ENCODE measurements at regions not wholly inside any gene's neighbourhood (a gene's known extent, or its start where the extent isn't known, plus 50 kb on each side); places are given as distances from the start of the nearest gene placed in this dataset.

- Histone ChIP-seq H2BK120ac (replicated peaks; ENCODE audit: low read depth, low read length) (peak overlapping the region; percentile 64), H3K4me3 (ENCODE audit: extremely low read depth in 1 of 4, insufficient read depth in 2 of 4, low read depth in 3 of 4, low read length in 4 of 4) (no peak overlapping the region), H3K23me2 (ENCODE audit: low read depth, low read length) (no peaks in the 10 kb centered on the region), H4K20me1 (replicated peaks in 1 of 2; ENCODE audit: control insufficient read depth in 1 of 2, insufficient read depth in 2 of 2, low read length in 2 of 2) (no peaks in the 10 kb centered on the region), H3K36me3 (ENCODE audit: control insufficient read depth in 2 of 4, insufficient read depth in 4 of 4, low read length in 3 of 4) (no peaks in the 10 kb centered on the region), H4K91ac (replicated peaks; ENCODE audit: insufficient read length, low read length) (no peak overlapping the region), H3K79me1 (ENCODE audit: low read depth, low read length) (no peaks in the 10 kb centered on the region), H3K79me2 (ENCODE audit: control insufficient read depth in 1 of 2, insufficient read depth in 2 of 2, low read length in 2 of 2) (no peaks in the 10 kb centered on the region), H2BK20ac (ENCODE audit: low read length) (peak overlapping the region; percentile 48; the same call in 1 of the 2 replicates), H3K4me1 (replicated peaks in 1 of 4; ENCODE audit: control insufficient read depth in 3 of 4, insufficient read depth in 4 of 4, low read length in 3 of 4) (peaks cover 0 to 4% (median 2%) of the 10 kb centered on the region in 4 experiments; a peak in 3 of 7 replicates), H3K4ac (replicated peaks; ENCODE audit: insufficient read length, low read depth, low read length) (no peak overlapping the region), H3K27ac (ENCODE audit: low read depth, low read length) (peak overlapping the region; percentile 18; the same call in 1 of the 2 replicates), H3K4me2 (ENCODE audit: insufficient read depth in 1 of 2, low read depth in 2 of 2, low read length in 2 of 2) (no peak overlapping the region), H3K9me3 (ENCODE audit: insufficient read depth in 2 of 2, low read depth in 1 of 2, low read length in 1 of 2) (peaks cover 0 to 5% of the 10 kb centered on the region in 2 experiments; a peak in 2 of 4 replicates), H2BK12ac (ENCODE audit: low read depth, low read length) (peak overlapping the region; percentile 92; the same call in 1 of the 2 replicates), H2BK15ac (ENCODE audit: low read length) (no peak overlapping the region), H2BK5ac (ENCODE audit: low read depth, low read length) (peak overlapping the region; percentile 75; the same call in 1 of the 2 replicates), H2AK5ac (ENCODE audit: low read depth, low read length) (no peak overlapping the region), H4K5ac (ENCODE audit: insufficient read length, low read depth, low read length) (peak overlapping the region; percentile 15), H4K8ac (ENCODE audit: extremely low read depth, insufficient read depth, low read length) (no peak overlapping the region; the same call in 1 of the 2 replicates), H3K23ac (ENCODE audit: insufficient read length) (no peak overlapping the region), H3K27me3 (replicated peaks in 1 of 4; ENCODE audit: control insufficient read depth in 3 of 4, extremely low read depth in 1 of 4, insufficient read depth in 3 of 4, low read length in 3 of 4) (no peaks in the 10 kb centered on the region), H3K9ac (replicated peaks in 1 of 4; ENCODE audit: extremely low read depth in 1 of 4, low read depth in 3 of 4, low read length in 3 of 4) (no peak overlapping the region), H3K14ac (ENCODE audit: insufficient read length) (no peak overlapping the region), H3K56ac (replicated peaks; ENCODE audit: insufficient read length, low read depth, low read length) (no peak overlapping the region), H3K18ac (ENCODE audit: extremely low read depth, low read length) (peak overlapping the region; percentile 60), H2AFZ (ENCODE audit: low read length) (no peak overlapping the region)
- WGBS, 2 experiments (ENCODE audit: extremely low coverage in 1 of 2, insufficient coverage in 1 of 2, insufficient read length in 1 of 2, insufficient replicate concordance in 2 of 2, low coverage in 1 of 2, low lambda C conversion rate in 2 of 2, missing lambda C conversion rate in 1 of 2): 89% methylated on average over 8 of the region's 8 CpGs; no CpG with 5 or more reads in 1 of the 2 experiments
- ChIA-PET POLR2A (ENCODE audit: partially characterized antibody) (interaction anchor here (2.1 kb wide), 1 partner anchor 81 kb away, joined by 6 read pairs; the partner anchor contains the start of gene C21orf91), CTCF (ENCODE audit: partially characterized antibody) (interaction anchor here (0.8 to 2.3 kb wide), 14 partner anchors 8 to 222 kb away, joined by 3 to 10 read pairs (median 3); no protein-coding TSS in a partner anchor)
- DNase-seq (ENCODE audit: low read depth in 1 of 2, low spot score in 2 of 2) (peak in 1 of 2 experiments; percentile 48), FAIRE-seq (no peak)
- TF ChIP-seq JUN (IDR thresholded peaks at IDR 0.05; ENCODE audit: low read depth, low read length) (no peak), MAFK (IDR thresholded peaks at IDR 0.05; ENCODE audit: low read depth, low read length) (peak; percentile 53; the same call in 1 of the 2 replicates), SRF (IDR thresholded peaks at IDR 0.05; ENCODE audit: low read depth, low read length) (no peak), ASH2L (IDR thresholded peaks at IDR 0.05; ENCODE audit: low read length) (no peak), JUND (IDR thresholded peaks at IDR 0.05; ENCODE audit: low read length) (no peak), EZH2 (IDR thresholded peaks at IDR 0.05; ENCODE audit: low read depth, low read length, severe bottlenecking) (no peak), TAF7 (optimal IDR thresholded peaks at IDR 0.05; ENCODE audit: borderline replicate concordance, low read depth, low read length) (no peak), FOSL1 (IDR thresholded peaks at IDR 0.05; ENCODE audit: insufficient read depth, low read depth, low read length) (no peak), GABPA (IDR thresholded peaks at IDR 0.05; ENCODE audit: borderline replicate concordance, insufficient read depth, low read length) (no peak)
Observed at GRCh38 chr21:17900281-17900989, 81.3 kb upstream of the C21orf91 start.
